Stimulated activated naive B cell treated with anti-CD40 and anti-IgM and Interleukin-4, amounts not matched to agents 10 μg/mL and 1 μg/mL and 100 μg/mL, for 72 hours (primary cell): ENCODE measurements at regions not wholly inside any gene's neighbourhood (a gene's known extent, or its start where the extent isn't known, plus 50 kb on each side); places are given as distances from the start of the nearest gene placed in this dataset.

Experiments used
- ATAC-seq, 2 donors: fragments of 150-1000 bp; cut with Tn5 transposase; replicated peaks; 2 replicates each; pipeline ENCODE4 v1.10.0; 2021; ENCODE audit warnings: moderate library complexity in 1 of 2
- DNase-seq: peaks from one replicate; pipeline ENCODE4 v3.0.0; 2021
- H3K27ac Mint-ChIP-seq: one replicate; pipeline ENCODE4 v1.8.0; 2022; ENCODE audit warnings: mild to moderate bottlenecking, mixed read lengths
- H3K27me3 Mint-ChIP-seq, 2 donors: one replicate each; pipeline ENCODE4 v1.8.0; 2022; ENCODE audit warnings: mixed read lengths in 2 of 2
- H3K36me3 Mint-ChIP-seq, 2 donors: one replicate each; pipeline ENCODE4 v1.8.0; 2022; ENCODE audit warnings: mixed read lengths in 2 of 2, mild to moderate bottlenecking in 1 of 2
- H3K4me1 Mint-ChIP-seq, 2 donors: one replicate each; pipeline ENCODE4 v1.8.0; 2022; ENCODE audit warnings: mixed read lengths in 2 of 2, mild to moderate bottlenecking in 1 of 2
- H3K4me3 Mint-ChIP-seq, 2 donors: one replicate each; pipeline ENCODE4 v1.8.0; 2022; ENCODE audit warnings: mild to moderate bottlenecking in 2 of 2, mixed read lengths in 2 of 2, moderate library complexity in 1 of 2
- H3K9me3 Mint-ChIP-seq, 2 donors: one replicate each; pipeline ENCODE4 v1.8.0; 2022; ENCODE audit warnings: mixed read lengths in 2 of 2, mild to moderate bottlenecking in 1 of 2

GRCh38 chr16:86682219-86682904, 104.0 kb downstream of the FOXL1 start:
- ATAC-seq (no peak), DNase-seq (no peak)
- H3K9me3 Mint-ChIP-seq: peaks cover 3 to 4% of the 10 kb centered on the region in 2 donors
- H3K27ac Mint-ChIP-seq: no peak overlapping the region
- peaks cover 0 to 2% of the 10 kb centered on the region in 2 donors for H3K36me3 Mint-ChIP-seq
- H3K4me3 Mint-ChIP-seq: no peak overlapping the region
- H3K27me3 Mint-ChIP-seq: peaks cover 6 to 22% of the 10 kb centered on the region in 2 donors
- peaks cover 6% of the 10 kb centered on the region in 2 donors for H3K4me1 Mint-ChIP-seq

GRCh38 chr16:86683441-86684194, 105.3 kb downstream of the FOXL1 start:
- DNase-seq (no peak), ATAC-seq (no peak)
- Mint-ChIP-seq H3K36me3 (peaks cover 0 to 2% of the 10 kb centered on the region in 2 donors), H3K4me1 (peaks cover 6% of the 10 kb centered on the region in 2 donors), H3K27me3 (peaks cover 6 to 22% of the 10 kb centered on the region in 2 donors), H3K9me3 (peaks cover 2 to 4% of the 10 kb centered on the region in 2 donors), H3K4me3 (no peak overlapping the region), H3K27ac (no peak overlapping the region)

- no peaks in the 10 kb centered on the region for H3K9me3 Mint-ChIP-seq
- DNase-seq: no peak
- no peak overlapping the region for H3K27ac Mint-ChIP-seq
- H3K4me3 Mint-ChIP-seq: no peak overlapping the region
- peaks cover 0 to 2% of the 10 kb centered on the region in 2 donors for H3K36me3 Mint-ChIP-seq
- ATAC-seq: no peak
- peaks cover 6 to 22% of the 10 kb centered on the region in 2 donors for H3K27me3 Mint-ChIP-seq
- H3K4me1 Mint-ChIP-seq: peaks cover 6% of the 10 kb centered on the region in 2 donors
Observed at GRCh38 chr16:86685076-86685475, 106.7 kb downstream of the FOXL1 start.

GRCh38 chr16:86690970-86691369, 112.6 kb downstream of the FOXL1 start:
- Mint-ChIP-seq H3K4me1 (no peaks in the 10 kb centered on the region), H3K27ac (no peak overlapping the region), H3K9me3 (no peaks in the 10 kb centered on the region), H3K27me3 (peaks cover 8 to 10% of the 10 kb centered on the region in 2 donors), H3K4me3 (no peak overlapping the region), H3K36me3 (no peaks in the 10 kb centered on the region)
- ATAC-seq: no peak
- no peak for DNase-seq

- no peaks in the 10 kb centered on the region for H3K4me1 Mint-ChIP-seq
- ATAC-seq: no peak
- no peak overlapping the region for H3K27ac Mint-ChIP-seq
- no peak overlapping the region for H3K4me3 Mint-ChIP-seq
- no peaks in the 10 kb centered on the region for H3K9me3 Mint-ChIP-seq
- H3K36me3 Mint-ChIP-seq: no peaks in the 10 kb centered on the region
- peaks cover 8 to 10% of the 10 kb centered on the region in 2 donors for H3K27me3 Mint-ChIP-seq
- DNase-seq: no peak
Observed at GRCh38 chr16:86692426-86692825, 114.1 kb downstream of the FOXL1 start.

GRCh38 chr16:86693033-86693432, 114.7 kb downstream of the FOXL1 start:
- Mint-ChIP-seq H3K27me3 (peaks cover 8 to 10% of the 10 kb centered on the region in 2 donors), H3K27ac (no peak overlapping the region), H3K4me3 (no peak overlapping the region), H3K9me3 (no peaks in the 10 kb centered on the region), H3K36me3 (no peaks in the 10 kb centered on the region), H3K4me1 (no peaks in the 10 kb centered on the region)
- ATAC-seq (no peak), DNase-seq (no peak)

GRCh38 chr16:86697715-86698114, 119.4 kb downstream of the FOXL1 start:
- Mint-ChIP-seq H3K27ac (no peak overlapping the region), H3K4me1 (no peaks in the 10 kb centered on the region), H3K9me3 (no peaks in the 10 kb centered on the region), H3K27me3 (peaks cover 10 to 26% of the 10 kb centered on the region in 2 donors), H3K36me3 (no peaks in the 10 kb centered on the region), H3K4me3 (no peak overlapping the region)
- DNase-seq (no peak), ATAC-seq (no peak)

GRCh38 chr16:86700046-86700945, 121.9 kb downstream of the FOXL1 start:
- H3K36me3 Mint-ChIP-seq: peaks cover 0 to 1% of the 10 kb centered on the region in 2 donors
- peaks cover 0 to 3% of the 10 kb centered on the region in 2 donors for H3K9me3 Mint-ChIP-seq
- DNase-seq: no peak
- ATAC-seq: no peak
- H3K4me3 Mint-ChIP-seq: no peak overlapping the region
- no peaks in the 10 kb centered on the region for H3K4me1 Mint-ChIP-seq
- peaks cover 10 to 21% of the 10 kb centered on the region in 2 donors for H3K27me3 Mint-ChIP-seq
- H3K27ac Mint-ChIP-seq: no peak overlapping the region

- Mint-ChIP-seq H3K27ac (no peak overlapping the region), H3K4me3 (no peak overlapping the region), H3K4me1 (no peaks in the 10 kb centered on the region), H3K36me3 (peaks cover 0 to 1% of the 10 kb centered on the region in 2 donors), H3K9me3 (peaks cover 0 to 5% of the 10 kb centered on the region in 2 donors), H3K27me3 (peaks cover 13 to 21% of the 10 kb centered on the region in 2 donors)
- DNase-seq: no peak
- no peak for ATAC-seq
Observed at GRCh38 chr16:86701286-86701975, 123.1 kb downstream of the FOXL1 start.

- Mint-ChIP-seq H3K27ac (no peak overlapping the region), H3K4me1 (no peaks in the 10 kb centered on the region), H3K9me3 (peaks cover 0 to 5% of the 10 kb centered on the region in 2 donors), H3K27me3 (peaks cover 14 to 21% of the 10 kb centered on the region in 2 donors), H3K36me3 (peaks cover 0 to 1% of the 10 kb centered on the region in 2 donors), H3K4me3 (no peak overlapping the region)
- no peak for ATAC-seq
- DNase-seq: no peak
Observed at GRCh38 chr16:86702824-86703588, 124.7 kb downstream of the FOXL1 start.

GRCh38 chr16:86704516-86704915, 126.2 kb downstream of the FOXL1 start:
- Mint-ChIP-seq H3K27ac (no peak overlapping the region), H3K27me3 (peaks cover 14% of the 10 kb centered on the region in 2 donors), H3K4me3 (no peak overlapping the region), H3K36me3 (peaks cover 0 to 1% of the 10 kb centered on the region in 2 donors), H3K4me1 (no peaks in the 10 kb centered on the region), H3K9me3 (peaks cover 5 to 10% of the 10 kb centered on the region in 2 donors)
- DNase-seq (no peak), ATAC-seq (no peak)

- DNase-seq: no peak
- ATAC-seq: no peak
- Mint-ChIP-seq H3K36me3 (peaks cover 0 to 1% of the 10 kb centered on the region in 2 donors), H3K27ac (no peak overlapping the region), H3K9me3 (peaks cover 5 to 10% of the 10 kb centered on the region in 2 donors), H3K4me1 (no peaks in the 10 kb centered on the region), H3K4me3 (no peak overlapping the region), H3K27me3 (peaks cover 5 to 8% of the 10 kb centered on the region in 2 donors)
Observed at GRCh38 chr16:86706726-86707125, 128.4 kb downstream of the FOXL1 start.

GRCh38 chr16:86707171-86707570, 128.8 kb downstream of the FOXL1 start:
- Mint-ChIP-seq H3K9me3 (peaks cover 5 to 10% of the 10 kb centered on the region in 2 donors), H3K4me1 (no peaks in the 10 kb centered on the region), H3K36me3 (peaks cover 0 to 1% of the 10 kb centered on the region in 2 donors), H3K27ac (no peak overlapping the region), H3K4me3 (no peak overlapping the region), H3K27me3 (peaks cover 5 to 8% of the 10 kb centered on the region in 2 donors)
- ATAC-seq (no peak), DNase-seq (no peak)
